ENCODE measurements at regions not wholly inside any gene's neighbourhood (a gene's known extent, or its start where the extent isn't known, plus 50 kb on each side); places are given as distances from the start of the nearest gene placed in this dataset.

- no peak overlapping the region for H3K27ac ChIP-seq
- TF ChIP-seq ZFX (IDR thresholded peaks at IDR 0.05) (no peak), CTCF (conservative IDR thresholded peaks at IDR 0.05) (no peak)
These were observed 499.4 kb downstream of the GBE1 start for GRCh38 chr3:81261996-81262395.

GRCh38 chr3:81255463-81255862 lies 506.0 kb downstream of the GBE1 start:
- no peak overlapping the region for H3K27ac ChIP-seq
- TF ChIP-seq CTCF (conservative IDR thresholded peaks at IDR 0.05) (no peak), ZFX (IDR thresholded peaks at IDR 0.05) (no peak)

- H3K27ac ChIP-seq = no peak overlapping the region
- TF ChIP-seq CTCF (conservative IDR thresholded peaks at IDR 0.05) = no peak
These were observed 510.3 kb downstream of the GBE1 start for GRCh38 chr3:81251096-81251495.

- H3K27ac ChIP-seq = no peak overlapping the region
- TF ChIP-seq ZFX (IDR thresholded peaks at IDR 0.05) (no peak), CTCF (conservative IDR thresholded peaks at IDR 0.05) (no peak)
These were observed 511.9 kb downstream of the GBE1 start for GRCh38 chr3:81249540-81250029.

- TF ChIP-seq ZFX (IDR thresholded peaks at IDR 0.05) (no peak), CTCF (conservative IDR thresholded peaks at IDR 0.05) (no peak)
- no peak overlapping the region for H3K27ac ChIP-seq
These were observed 515.9 kb downstream of the GBE1 start for GRCh38 chr3:81245501-81245900.

GRCh38 chr3:81245043-81245442 lies 516.4 kb downstream of the GBE1 start:
- no peak overlapping the region for H3K27ac ChIP-seq
- TF ChIP-seq CTCF (conservative IDR thresholded peaks at IDR 0.05) (no peak), ZFX (IDR thresholded peaks at IDR 0.05) (no peak)

GRCh38 chr3:81244231-81244630 lies 517.2 kb downstream of the GBE1 start:
- TF ChIP-seq ZFX (IDR thresholded peaks at IDR 0.05) (no peak), CTCF (conservative IDR thresholded peaks at IDR 0.05) (no peak)
- H3K27ac ChIP-seq = no peak overlapping the region
